ENCODE measurements at regions not wholly inside any gene's neighbourhood (a gene's known extent, or its start where the extent isn't known, plus 50 kb on each side); places are given as distances from the start of the nearest gene placed in this dataset.

GRCh38 chr5:61816146-61816545 lies 484.1 kb downstream of the ZSWIM6 start:
- H3K9me3 ChIP-seq (ENCODE audit: control insufficient read depth in 1 of 2, low read length in 2 of 2), result no peaks in the 10 kb centered on the region
- no peaks in the 10 kb centered on the region for H3K27me3 ChIP-seq (ENCODE audit: control insufficient read depth in 1 of 2, insufficient read depth in 2 of 2, low read length in 2 of 2)
- no peak overlapping the region for H3K27ac ChIP-seq (ENCODE audit: low read depth, low read length)
- peaks cover 7 to 18% of the 10 kb centered on the region in 2 donors for H3K4me1 ChIP-seq (ENCODE audit: control insufficient read depth in 1 of 2, insufficient read depth in 2 of 2, low read length in 2 of 2)
- H3K4me3 ChIP-seq (ENCODE audit: low read depth in 1 of 2, low read length in 2 of 2), result no peak overlapping the region
- H3K36me3 ChIP-seq (ENCODE audit: control insufficient read depth in 1 of 2, insufficient read depth in 2 of 2, low read length in 2 of 2), result no peaks in the 10 kb centered on the region
- H3K9ac ChIP-seq (ENCODE audit: low read depth in 1 of 2, low read length in 2 of 2), result no peak overlapping the region

- no peaks in the 10 kb centered on the region for H3K27me3 ChIP-seq (ENCODE audit: control insufficient read depth in 1 of 2, insufficient read depth in 2 of 2, low read length in 2 of 2)
- no peaks in the 10 kb centered on the region for H3K9me3 ChIP-seq (ENCODE audit: control insufficient read depth in 1 of 2, low read length in 2 of 2)
- no peak overlapping the region for H3K27ac ChIP-seq (ENCODE audit: low read depth, low read length)
- H3K4me1 ChIP-seq (ENCODE audit: control insufficient read depth in 1 of 2, insufficient read depth in 2 of 2, low read length in 2 of 2), result peaks cover 7 to 18% of the 10 kb centered on the region in 2 donors
- no peak overlapping the region for H3K4me3 ChIP-seq (ENCODE audit: low read depth in 1 of 2, low read length in 2 of 2)
- no peak overlapping the region for H3K9ac ChIP-seq (ENCODE audit: low read depth in 1 of 2, low read length in 2 of 2)
- no peaks in the 10 kb centered on the region for H3K36me3 ChIP-seq (ENCODE audit: control insufficient read depth in 1 of 2, insufficient read depth in 2 of 2, low read length in 2 of 2)
These were observed 484.8 kb downstream of the ZSWIM6 start for GRCh38 chr5:61816585-61817450.

GRCh38 chr5:61817472-61818326 lies 485.6 kb downstream of the ZSWIM6 start:
- Histone ChIP-seq H3K4me3 (ENCODE audit: low read depth in 1 of 2, low read length in 2 of 2) (no peak overlapping the region), H3K4me1 (ENCODE audit: control insufficient read depth in 1 of 2, insufficient read depth in 2 of 2, low read length in 2 of 2) (peaks cover 7 to 18% of the 10 kb centered on the region in 2 donors), H3K9me3 (ENCODE audit: control insufficient read depth in 1 of 2, low read length in 2 of 2) (no peaks in the 10 kb centered on the region), H3K27ac (ENCODE audit: low read depth, low read length) (no peak overlapping the region), H3K27me3 (ENCODE audit: control insufficient read depth in 1 of 2, insufficient read depth in 2 of 2, low read length in 2 of 2) (no peaks in the 10 kb centered on the region), H3K36me3 (ENCODE audit: control insufficient read depth in 1 of 2, insufficient read depth in 2 of 2, low read length in 2 of 2) (no peaks in the 10 kb centered on the region), H3K9ac (ENCODE audit: low read depth in 1 of 2, low read length in 2 of 2) (no peak overlapping the region)

- Histone ChIP-seq H3K9me3 (ENCODE audit: control insufficient read depth in 1 of 2, low read length in 2 of 2) (no peaks in the 10 kb centered on the region), H3K4me1 (ENCODE audit: control insufficient read depth in 1 of 2, insufficient read depth in 2 of 2, low read length in 2 of 2) (peaks cover 7 to 14% of the 10 kb centered on the region in 2 donors), H3K9ac (ENCODE audit: low read depth in 1 of 2, low read length in 2 of 2) (no peak overlapping the region), H3K4me3 (ENCODE audit: low read depth in 1 of 2, low read length in 2 of 2) (no peak overlapping the region), H3K36me3 (ENCODE audit: control insufficient read depth in 1 of 2, insufficient read depth in 2 of 2, low read length in 2 of 2) (no peaks in the 10 kb centered on the region), H3K27ac (ENCODE audit: low read depth, low read length) (no peak overlapping the region), H3K27me3 (ENCODE audit: control insufficient read depth in 1 of 2, insufficient read depth in 2 of 2, low read length in 2 of 2) (no peaks in the 10 kb centered on the region)
These were observed 485.2 kb upstream of the KIF2A start for GRCh38 chr5:61820836-61821235.

- H3K4me1 ChIP-seq (ENCODE audit: control insufficient read depth in 1 of 2, insufficient read depth in 2 of 2, low read length in 2 of 2), result peaks cover 7 to 14% of the 10 kb centered on the region in 2 donors
- H3K9ac ChIP-seq (ENCODE audit: low read depth in 1 of 2, low read length in 2 of 2), result no peak overlapping the region
- H3K4me3 ChIP-seq (ENCODE audit: low read depth in 1 of 2, low read length in 2 of 2), result no peak overlapping the region
- H3K9me3 ChIP-seq (ENCODE audit: control insufficient read depth in 1 of 2, low read length in 2 of 2), result no peaks in the 10 kb centered on the region
- H3K27ac ChIP-seq (ENCODE audit: low read depth, low read length), result no peak overlapping the region
- H3K36me3 ChIP-seq (ENCODE audit: control insufficient read depth in 1 of 2, insufficient read depth in 2 of 2, low read length in 2 of 2), result no peaks in the 10 kb centered on the region
- no peaks in the 10 kb centered on the region for H3K27me3 ChIP-seq (ENCODE audit: control insufficient read depth in 1 of 2, insufficient read depth in 2 of 2, low read length in 2 of 2)
These were observed 484.4 kb upstream of the KIF2A start for GRCh38 chr5:61821561-61821960.

GRCh38 chr5:61822584-61822983 lies 483.4 kb upstream of the KIF2A start:
- Histone ChIP-seq H3K4me1 (ENCODE audit: control insufficient read depth in 1 of 2, insufficient read depth in 2 of 2, low read length in 2 of 2) (peaks cover 0 to 5% of the 10 kb centered on the region in 2 donors), H3K36me3 (ENCODE audit: control insufficient read depth in 1 of 2, insufficient read depth in 2 of 2, low read length in 2 of 2) (no peaks in the 10 kb centered on the region), H3K4me3 (ENCODE audit: low read depth in 1 of 2, low read length in 2 of 2) (no peak overlapping the region), H3K9me3 (ENCODE audit: control insufficient read depth in 1 of 2, low read length in 2 of 2) (no peaks in the 10 kb centered on the region), H3K27ac (ENCODE audit: low read depth, low read length) (no peak overlapping the region), H3K27me3 (ENCODE audit: control insufficient read depth in 1 of 2, insufficient read depth in 2 of 2, low read length in 2 of 2) (no peaks in the 10 kb centered on the region), H3K9ac (ENCODE audit: low read depth in 1 of 2, low read length in 2 of 2) (no peak overlapping the region)

GRCh38 chr5:61823065-61823464 lies 482.9 kb upstream of the KIF2A start:
- no peaks in the 10 kb centered on the region for H3K27me3 ChIP-seq (ENCODE audit: control insufficient read depth in 1 of 2, insufficient read depth in 2 of 2, low read length in 2 of 2)
- H3K9ac ChIP-seq (ENCODE audit: low read depth in 1 of 2, low read length in 2 of 2), result no peak overlapping the region

GRCh38 chr5:61823781-61824180 lies 482.2 kb upstream of the KIF2A start:
- Histone ChIP-seq H3K27me3 (ENCODE audit: control insufficient read depth in 1 of 2, insufficient read depth in 2 of 2, low read length in 2 of 2) (no peaks in the 10 kb centered on the region), H3K9ac (ENCODE audit: low read depth in 1 of 2, low read length in 2 of 2) (no peak overlapping the region), H3K36me3 (ENCODE audit: control insufficient read depth in 1 of 2, insufficient read depth in 2 of 2, low read length in 2 of 2) (no peaks in the 10 kb centered on the region), H3K27ac (ENCODE audit: low read depth, low read length) (no peak overlapping the region), H3K4me1 (ENCODE audit: control insufficient read depth in 1 of 2, insufficient read depth in 2 of 2, low read length in 2 of 2) (no peaks in the 10 kb centered on the region), H3K9me3 (ENCODE audit: control insufficient read depth in 1 of 2, low read length in 2 of 2) (no peaks in the 10 kb centered on the region), H3K4me3 (ENCODE audit: low read depth in 1 of 2, low read length in 2 of 2) (no peak overlapping the region)

More at GRCh38 chr5:61823065-61823464, 482.9 kb upstream of the KIF2A start:
- Histone ChIP-seq H3K36me3 (ENCODE audit: control insufficient read depth in 1 of 2, insufficient read depth in 2 of 2, low read length in 2 of 2) (no peaks in the 10 kb centered on the region), H3K27ac (ENCODE audit: low read depth, low read length) (no peak overlapping the region), H3K4me1 (ENCODE audit: control insufficient read depth in 1 of 2, insufficient read depth in 2 of 2, low read length in 2 of 2) (peaks cover 0 to under 1% of the 10 kb centered on the region in 2 donors), H3K9me3 (ENCODE audit: control insufficient read depth in 1 of 2, low read length in 2 of 2) (no peaks in the 10 kb centered on the region), H3K4me3 (ENCODE audit: low read depth in 1 of 2, low read length in 2 of 2) (no peak overlapping the region)

- H3K4me1 ChIP-seq (ENCODE audit: control insufficient read depth in 1 of 2, insufficient read depth in 2 of 2, low read length in 2 of 2), result no peaks in the 10 kb centered on the region
- H3K9ac ChIP-seq (ENCODE audit: low read depth in 1 of 2, low read length in 2 of 2), result no peak overlapping the region
- no peak overlapping the region for H3K4me3 ChIP-seq (ENCODE audit: low read depth in 1 of 2, low read length in 2 of 2)
- no peak overlapping the region for H3K27ac ChIP-seq (ENCODE audit: low read depth, low read length)
- H3K9me3 ChIP-seq (ENCODE audit: control insufficient read depth in 1 of 2, low read length in 2 of 2), result no peaks in the 10 kb centered on the region
- H3K27me3 ChIP-seq (ENCODE audit: control insufficient read depth in 1 of 2, insufficient read depth in 2 of 2, low read length in 2 of 2), result no peaks in the 10 kb centered on the region
- H3K36me3 ChIP-seq (ENCODE audit: control insufficient read depth in 1 of 2, insufficient read depth in 2 of 2, low read length in 2 of 2), result no peaks in the 10 kb centered on the region
These were observed 481.6 kb upstream of the KIF2A start for GRCh38 chr5:61824396-61824795.

GRCh38 chr5:61827445-61827975 lies 478.5 kb upstream of the KIF2A start:
- Histone ChIP-seq H3K9ac (ENCODE audit: low read depth in 1 of 2, low read length in 2 of 2) (no peak overlapping the region), H3K4me3 (ENCODE audit: low read depth in 1 of 2, low read length in 2 of 2) (no peak overlapping the region), H3K27me3 (ENCODE audit: control insufficient read depth in 1 of 2, insufficient read depth in 2 of 2, low read length in 2 of 2) (no peaks in the 10 kb centered on the region), H3K27ac (ENCODE audit: low read depth, low read length) (no peak overlapping the region), H3K36me3 (ENCODE audit: control insufficient read depth in 1 of 2, insufficient read depth in 2 of 2, low read length in 2 of 2) (no peaks in the 10 kb centered on the region), H3K4me1 (ENCODE audit: control insufficient read depth in 1 of 2, insufficient read depth in 2 of 2, low read length in 2 of 2) (no peaks in the 10 kb centered on the region), H3K9me3 (ENCODE audit: control insufficient read depth in 1 of 2, low read length in 2 of 2) (no peaks in the 10 kb centered on the region)
